H1 (cell line): ENCODE measurements at regions not wholly inside any gene's neighbourhood (a gene's known extent, or its start where the extent isn't known, plus 50 kb on each side); places are given as distances from the start of the nearest gene placed in this dataset.

Experiments used
- CBX8 ChIP-seq: fragments of 300-800, 300-1000 bp; sonication (generic); IDR thresholded peaks from 2 replicates; pipeline ENCODE4 v1.7.1; 2016; ENCODE audit warnings: low read depth, low read length, borderline replicate concordance
- CEBPB ChIP-seq: IDR thresholded peaks from 2 replicates; pipeline ENCODE4 v1.6.1; 2012; ENCODE audit warnings: low read depth, low read length
- CTCF ChIP-seq, 3 experiments: IDR thresholded peaks; 1 replicate in 2 of 3; 2 replicates in 1 of 3; pipeline versions ENCODE4 v1.5.1 to v1.6.1; 2011; ENCODE audit warnings: low read length in 3 of 3, mild to moderate bottlenecking in 3 of 3, inconsistent platforms in 2 of 3, low read depth in 1 of 3, moderate library complexity in 1 of 3; ENCODE audit not compliant: insufficient read depth in 1 of 3; ENCODE audit errors: control extremely low read depth in 1 of 3
- EZH2 ChIP-seq: fragments of 200-600 bp; sonication (generic); IDR thresholded peaks from 2 replicates; pipeline ENCODE4 v1.7.1; 2012; ENCODE audit warnings: low read depth, mild to moderate bottlenecking, moderate library complexity, low read length, inconsistent platforms; ENCODE audit not compliant: severe bottlenecking
- POLR2A ChIP-seq, 2 experiments: IDR thresholded peaks; 1 replicate in 1 of 2; 2 replicates in 1 of 2; pipeline ENCODE4 v1.6.1; 2011; ENCODE audit warnings: low read depth in 2 of 2, low read length in 2 of 2, mild to moderate bottlenecking in 2 of 2; ENCODE audit errors: control extremely low read depth in 1 of 2
- SRF ChIP-seq: IDR thresholded peaks from 2 replicates; pipeline ENCODE4 v1.6.1; 2011; ENCODE audit warnings: mild to moderate bottlenecking, low read depth, low read length, moderate library complexity
- USF2 ChIP-seq: IDR thresholded peaks from 2 replicates; pipeline ENCODE4 v1.6.1; 2011; ENCODE audit warnings: low read length, improper control_type of control experiment
- YY1 ChIP-seq: IDR thresholded peaks from 2 replicates; pipeline ENCODE4 v1.6.1; 2011; ENCODE audit warnings: low read depth, mild to moderate bottlenecking, low read length

- TF ChIP-seq YY1: no peak
- no peak for TF ChIP-seq POLR2A (IDR thresholded peaks at IDR 0.05; ENCODE audit: control extremely low read depth in 1 of 2, low read depth in 2 of 2, low read length in 2 of 2)
- TF ChIP-seq USF2: no peak
- TF ChIP-seq CTCF (IDR thresholded peaks at IDR 0.05; ENCODE audit: control extremely low read depth in 1 of 3, insufficient read depth in 1 of 3, low read depth in 1 of 3, low read length in 3 of 3): no peak
- no peak for TF ChIP-seq SRF
- TF ChIP-seq EZH2: no peak
- TF ChIP-seq CEBPB: no peak
- no peak for TF ChIP-seq CBX8
Measured at GRCh38 chr12:42855362-42855950, 265.9 kb upstream of the PRICKLE1 start.
